ENCODE measurements at regions not wholly inside any gene's neighbourhood (a gene's known extent, or its start where the extent isn't known, plus 50 kb on each side); places are given as distances from the start of the nearest gene placed in this dataset.

DNA sequence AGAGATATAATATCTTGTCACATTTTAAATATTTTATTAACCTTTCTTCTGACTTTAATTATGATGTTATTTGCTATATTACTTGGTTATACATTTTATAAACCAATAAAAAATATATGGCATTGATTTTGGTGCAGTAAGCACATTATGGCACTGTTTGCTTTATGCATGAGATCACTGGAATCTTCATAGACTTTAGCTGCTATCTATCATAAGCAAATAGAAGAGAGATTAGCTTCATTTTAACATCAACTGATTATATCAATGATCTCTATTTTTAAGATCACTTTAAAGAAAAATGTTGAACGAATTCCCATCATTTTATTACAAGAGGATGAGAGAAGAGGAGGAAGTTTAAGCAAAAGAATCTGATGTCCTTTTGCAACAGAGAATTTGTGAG, 58.6 kb upstream of the CDK1 start (continued):
- TF ChIP-seq, protein P1, sequence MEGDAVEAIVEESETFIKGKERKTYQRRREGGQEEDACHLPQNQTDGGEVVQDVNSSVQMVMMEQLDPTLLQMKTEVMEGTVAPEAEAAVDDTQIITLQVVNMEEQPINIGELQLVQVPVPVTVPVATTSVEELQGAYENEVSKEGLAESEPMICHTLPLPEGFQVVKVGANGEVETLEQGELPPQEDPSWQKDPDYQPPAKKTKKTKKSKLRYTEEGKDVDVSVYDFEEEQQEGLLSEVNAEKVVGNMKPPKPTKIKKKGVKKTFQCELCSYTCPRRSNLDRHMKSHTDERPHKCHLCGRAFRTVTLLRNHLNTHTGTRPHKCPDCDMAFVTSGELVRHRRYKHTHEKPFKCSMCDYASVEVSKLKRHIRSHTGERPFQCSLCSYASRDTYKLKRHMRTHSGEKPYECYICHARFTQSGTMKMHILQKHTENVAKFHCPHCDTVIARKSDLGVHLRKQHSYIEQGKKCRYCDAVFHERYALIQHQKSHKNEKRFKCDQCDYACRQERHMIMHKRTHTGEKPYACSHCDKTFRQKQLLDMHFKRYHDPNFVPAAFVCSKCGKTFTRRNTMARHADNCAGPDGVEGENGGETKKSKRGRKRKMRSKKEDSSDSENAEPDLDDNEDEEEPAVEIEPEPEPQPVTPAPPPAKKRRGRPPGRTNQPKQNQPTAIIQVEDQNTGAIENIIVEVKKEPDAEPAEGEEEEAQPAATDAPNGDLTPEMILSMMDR (conservative IDR thresholded peaks at IDR 0.05; ENCODE audit: low read depth in 2 of 2): no peak
- TF ChIP-seq JUNB (IDR thresholded peaks at IDR 0.05; ENCODE audit: unreplicated experiment): no peak
- TF ChIP-seq STAT1 (IDR thresholded peaks at IDR 0.05; ENCODE audit: unreplicated experiment): no peak
- TF ChIP-seq, protein P2, sequence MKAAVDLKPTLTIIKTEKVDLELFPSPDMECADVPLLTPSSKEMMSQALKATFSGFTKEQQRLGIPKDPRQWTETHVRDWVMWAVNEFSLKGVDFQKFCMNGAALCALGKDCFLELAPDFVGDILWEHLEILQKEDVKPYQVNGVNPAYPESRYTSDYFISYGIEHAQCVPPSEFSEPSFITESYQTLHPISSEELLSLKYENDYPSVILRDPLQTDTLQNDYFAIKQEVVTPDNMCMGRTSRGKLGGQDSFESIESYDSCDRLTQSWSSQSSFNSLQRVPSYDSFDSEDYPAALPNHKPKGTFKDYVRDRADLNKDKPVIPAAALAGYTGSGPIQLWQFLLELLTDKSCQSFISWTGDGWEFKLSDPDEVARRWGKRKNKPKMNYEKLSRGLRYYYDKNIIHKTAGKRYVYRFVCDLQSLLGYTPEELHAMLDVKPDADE (IDR thresholded peaks at IDR 0.05): no peak
- TF ChIP-seq CREB1 (CRISPR knock-in tag; IDR thresholded peaks at IDR 0.05; ENCODE audit: low read depth): no peak
- no peak for TF ChIP-seq EZH2phosphoT487 (IDR thresholded peaks at IDR 0.05; ENCODE audit: unreplicated experiment)

- Histone ChIP-seq H3K79me2 (replicated peaks; ENCODE audit: insufficient read depth) (0 out of 2 replicates have a peak, but pooled peaks cover 7% of the 10 kb centered on the region), H2AFZ (no peak overlapping the region), H3K27ac (ENCODE audit: low read depth) (no peak overlapping the region), H3K27me3 (ENCODE audit: insufficient read depth) (no peaks in the 10 kb centered on the region), H3K9me2 (ENCODE audit: insufficient read depth) (no peaks in the 10 kb centered on the region), H4K20me1 (replicated peaks; ENCODE audit: insufficient read depth) (no peaks in the 10 kb centered on the region), H3K4me3 (no peak overlapping the region), H3K4me2 (no peak overlapping the region), H3F3A (replicated peaks; ENCODE audit: low read depth) (no peaks in the 10 kb centered on the region), H3K36me3 (ENCODE audit: insufficient read depth) (no peaks in the 10 kb centered on the region), H3K4me1 (ENCODE audit: insufficient read depth) (no peaks in the 10 kb centered on the region)
- H3K9me3 Mint-ChIP-seq: peaks cover 3% of the 10 kb centered on the region; the same call in 1 of the 3 replicates
- peaks cover 3% of the 10 kb centered on the region; the same call in 1 of the 3 replicates for H3K36me3 Mint-ChIP-seq (ENCODE audit: low read depth)
- no peak overlapping the region for H3K4me3 Mint-ChIP-seq
- ATAC-seq (no peak), DNase-seq (ENCODE audit: low spot score) (no peak)
- H3K4me1 Mint-ChIP-seq: no peaks in the 10 kb centered on the region; the same call in 2 of the 3 replicates
- no peaks in the 10 kb centered on the region for H3K27me3 Mint-ChIP-seq (ENCODE audit: insufficient read depth, low read depth, poor library complexity)
- H3K27ac Mint-ChIP-seq: no peak overlapping the region
- TF ChIP-seq CREB1 (CRISPR knock-in tag; IDR thresholded peaks at IDR 0.05; ENCODE audit: low read depth): no peak
- no peak for TF ChIP-seq EZH2 (IDR thresholded peaks at IDR 0.05; ENCODE audit: low read depth, unreplicated experiment)
- no peak for TF ChIP-seq ZNF114 (CRISPR knock-in tag; IDR thresholded peaks at IDR 0.05)
- TF ChIP-seq NANOG (IDR thresholded peaks at IDR 0.05; ENCODE audit: borderline replicate concordance): no peak
- no peak for TF ChIP-seq POLR2AphosphoS5 (IDR thresholded peaks at IDR 0.05; ENCODE audit: low read depth)
- TF ChIP-seq REST (IDR thresholded peaks at IDR 0.05; ENCODE audit: unreplicated experiment): no peak
- TF ChIP-seq JUNB (IDR thresholded peaks at IDR 0.05; ENCODE audit: unreplicated experiment): no peak
- no peak for TF ChIP-seq ZNF331 (CRISPR knock-in tag; IDR thresholded peaks at IDR 0.05; ENCODE audit: low read depth)
- TF ChIP-seq, protein P2 (IDR thresholded peaks at IDR 0.05): no peak
- TF ChIP-seq, protein P1 (conservative IDR thresholded peaks at IDR 0.05; ENCODE audit: low read depth in 2 of 2): no peak
- TF ChIP-seq EZH2phosphoT487 (IDR thresholded peaks at IDR 0.05; ENCODE audit: unreplicated experiment): no peak
These were observed 59.4 kb upstream of the CDK1 start for GRCh38 chr10:60718886-60719285.

All from GM23338 (cell line).